ENCODE measurements at regions not wholly inside any gene's neighbourhood (a gene's known extent, or its start where the extent isn't known, plus 50 kb on each side); places are given as distances from the start of the nearest gene placed in this dataset.

DNA sequence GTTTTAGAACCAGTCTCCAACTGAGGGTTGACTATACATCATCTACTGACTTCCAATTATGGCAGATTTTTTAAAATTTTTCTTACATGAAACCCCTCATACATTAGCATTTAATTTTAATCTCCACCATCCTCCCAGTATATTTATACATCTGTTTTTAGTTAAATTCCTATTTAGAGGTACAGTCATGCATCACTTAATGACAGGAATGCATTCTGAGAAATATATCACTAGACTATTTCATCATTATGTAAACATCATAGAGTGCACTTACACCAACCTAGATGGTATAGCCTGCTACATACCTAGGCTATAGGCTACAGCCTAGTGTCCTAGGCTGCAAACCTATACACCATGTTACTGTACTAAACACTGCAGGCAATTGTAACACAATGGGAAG is 316.7 kb upstream of the MARCKS start:
- DNase-seq (ENCODE audit: low read depth in 1 of 2, low spot score in 1 of 2): no peak
- in situ Hi-C loops (cut with HindIII; ENCODE audit: low pct_unique_long_range_greater_than_20kb, low sequenced_read_pairs): no loop called here
- no peak for TF ChIP-seq JUND (IDR thresholded peaks at IDR 0.05; ENCODE audit: low read depth)

DNA sequence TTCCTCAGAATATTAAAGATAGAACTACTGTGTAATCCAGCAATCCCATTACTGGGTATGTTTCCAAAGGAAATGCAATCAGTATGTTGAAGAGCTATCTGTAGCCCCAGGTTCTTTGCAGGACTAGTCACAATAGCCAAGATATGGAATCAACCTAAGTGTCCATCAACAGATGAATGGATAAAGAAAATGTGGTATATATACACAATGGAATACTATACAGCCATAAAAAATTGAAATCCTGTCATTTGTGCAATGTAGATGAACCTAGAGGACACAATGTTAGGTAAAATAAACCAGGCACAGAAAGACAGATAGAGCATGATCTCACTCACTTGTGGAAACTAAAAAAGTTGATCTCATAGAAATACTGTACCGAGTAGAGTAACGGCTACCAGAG is 306.0 kb upstream of the MARCKS start:
- DNase-seq (ENCODE audit: low read depth in 1 of 2, low spot score in 1 of 2): no peak
- no peak for TF ChIP-seq JUND (IDR thresholded peaks at IDR 0.05; ENCODE audit: low read depth)
- in situ Hi-C loops (cut with HindIII; ENCODE audit: low pct_unique_long_range_greater_than_20kb, low sequenced_read_pairs): no loop called here

DNA sequence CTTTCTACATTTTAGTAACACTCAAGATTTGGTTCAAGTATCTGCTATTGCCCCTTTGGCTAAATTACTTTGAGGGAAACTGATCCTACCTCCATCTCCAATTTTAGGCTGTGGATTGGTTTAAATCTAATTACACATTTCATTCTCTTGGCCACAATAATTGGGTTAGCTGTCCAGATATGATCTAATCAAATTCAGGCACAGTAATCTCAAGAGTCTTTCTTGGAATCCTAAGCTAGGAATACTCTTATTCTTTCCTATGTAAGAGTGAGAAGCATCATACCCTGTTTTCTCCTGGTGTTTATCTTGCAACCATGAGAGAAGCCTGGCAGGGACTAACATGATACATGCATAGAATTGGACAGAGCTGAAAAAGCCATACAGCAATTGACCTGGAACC is 300.4 kb upstream of the MARCKS start:
- in situ Hi-C loops (cut with HindIII; ENCODE audit: low pct_unique_long_range_greater_than_20kb, low sequenced_read_pairs): no loop called here
- no peak for DNase-seq (ENCODE audit: low read depth in 1 of 2, low spot score in 1 of 2)
- no peak for TF ChIP-seq JUND (IDR thresholded peaks at IDR 0.05; ENCODE audit: low read depth)

DNA sequence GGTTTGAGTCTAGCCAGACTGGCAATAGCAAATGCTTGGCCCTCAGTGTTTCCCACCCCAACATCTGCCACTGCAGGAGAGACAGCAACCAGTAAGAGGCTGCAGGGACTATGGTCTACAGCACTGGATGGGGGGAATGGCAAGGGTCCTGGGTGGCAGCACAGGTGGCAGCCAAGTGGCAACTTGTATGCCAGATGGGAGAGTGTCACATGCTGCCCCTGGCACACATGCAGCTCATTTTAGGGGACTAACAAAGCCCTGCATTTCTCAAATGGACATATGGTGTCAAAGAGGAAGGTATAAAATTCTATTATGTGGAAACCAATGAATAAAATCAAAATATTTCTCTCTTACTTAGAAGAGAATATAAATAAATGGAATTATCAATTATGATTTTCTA is 298.7 kb upstream of the MARCKS start:
- DNase-seq (ENCODE audit: low read depth in 1 of 2, low spot score in 1 of 2): no peak
- no peak for TF ChIP-seq JUND (IDR thresholded peaks at IDR 0.05; ENCODE audit: low read depth)
- in situ Hi-C loops (cut with HindIII; ENCODE audit: low pct_unique_long_range_greater_than_20kb, low sequenced_read_pairs): no loop called here

DNA sequence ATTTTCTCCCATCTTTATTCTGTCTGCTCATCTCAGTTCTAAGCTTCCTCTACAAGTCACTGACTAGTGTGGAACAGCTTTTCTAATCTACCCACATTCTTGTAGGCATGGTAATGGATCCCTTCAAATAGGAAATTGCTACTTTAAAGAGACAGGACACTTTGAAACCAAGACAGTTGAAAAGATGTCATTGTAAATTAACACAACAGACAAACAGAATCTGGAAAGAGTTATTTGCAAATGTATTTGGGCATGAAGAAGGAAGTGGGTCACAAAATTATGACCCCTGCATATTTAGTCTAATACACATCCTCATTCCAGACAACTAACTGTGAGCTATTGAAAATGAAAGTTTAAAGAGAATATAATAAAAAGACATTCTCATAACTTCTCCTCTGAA is 298.2 kb upstream of the MARCKS start:
- in situ Hi-C loops (cut with HindIII; ENCODE audit: low pct_unique_long_range_greater_than_20kb, low sequenced_read_pairs): no loop called here
- TF ChIP-seq JUND (IDR thresholded peaks at IDR 0.05; ENCODE audit: low read depth): no peak
- DNase-seq (ENCODE audit: low read depth in 1 of 2, low spot score in 1 of 2): peak in 1 of 2 experiments; percentile 10

DNA sequence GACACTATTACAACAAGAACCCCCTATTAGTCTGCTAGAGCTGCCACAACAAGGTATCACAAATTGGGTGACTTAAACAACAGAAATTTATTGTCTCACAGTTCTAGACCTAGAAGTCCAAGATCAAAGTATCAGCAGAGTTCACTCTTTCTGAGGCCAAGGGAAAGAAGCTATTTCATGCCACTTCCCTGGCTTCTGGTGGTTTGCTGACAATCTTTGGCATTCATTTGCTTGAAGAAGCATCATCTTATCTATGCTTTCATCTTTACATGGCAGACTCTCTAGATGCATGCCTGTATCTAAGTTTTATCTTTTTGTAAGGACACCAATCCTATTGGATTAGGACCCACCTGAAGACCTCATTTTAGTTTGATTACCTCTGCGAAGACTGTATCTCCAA is 296.8 kb upstream of the MARCKS start:
- DNase-seq (ENCODE audit: low read depth in 1 of 2, low spot score in 1 of 2): no peak
- in situ Hi-C loops (cut with HindIII; ENCODE audit: low pct_unique_long_range_greater_than_20kb, low sequenced_read_pairs): no loop called here
- TF ChIP-seq JUND (IDR thresholded peaks at IDR 0.05; ENCODE audit: low read depth): no peak

DNA sequence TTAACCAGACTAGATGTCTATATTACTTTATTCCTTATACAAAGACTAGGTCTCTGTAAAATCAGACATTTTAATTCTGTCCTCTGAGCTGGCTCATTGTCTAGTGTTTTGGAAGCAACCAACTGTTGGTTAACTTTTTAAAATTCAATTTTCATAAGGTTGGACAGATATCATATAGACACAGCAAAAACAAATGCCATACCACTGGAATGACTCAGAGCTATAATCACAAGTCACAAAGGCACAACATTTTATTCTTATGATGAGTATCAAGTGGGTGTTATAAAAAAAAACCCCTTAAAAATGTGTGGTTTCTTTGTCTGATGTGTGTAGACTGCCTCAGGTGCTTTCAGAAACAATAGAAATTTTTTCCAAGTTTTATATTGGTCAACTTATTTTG is 296.2 kb upstream of the MARCKS start:
- no peak for TF ChIP-seq JUND (IDR thresholded peaks at IDR 0.05; ENCODE audit: low read depth)
- no peak for DNase-seq (ENCODE audit: low read depth in 1 of 2, low spot score in 1 of 2)
- in situ Hi-C loops (cut with HindIII; ENCODE audit: low pct_unique_long_range_greater_than_20kb, low sequenced_read_pairs): no loop called here

DNA sequence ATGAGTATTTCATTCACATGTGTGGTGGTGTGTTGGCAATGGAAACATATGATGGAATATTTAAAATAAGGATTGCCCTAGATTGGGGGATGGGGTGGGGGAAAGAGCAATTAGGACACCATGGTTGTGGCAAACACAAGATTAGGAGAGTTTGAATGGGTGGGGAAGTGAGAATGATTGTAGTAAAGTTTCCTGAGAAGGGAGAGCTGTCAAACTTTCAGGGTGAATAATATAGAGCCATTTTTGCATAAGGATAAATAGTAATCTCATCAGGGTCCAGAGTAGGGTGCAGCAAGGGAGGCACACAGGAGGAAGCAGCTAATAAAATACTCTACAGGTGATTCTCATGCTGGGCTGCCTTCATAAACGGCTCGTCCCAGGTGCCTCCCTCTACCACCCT is 294.9 kb upstream of the MARCKS start:
- in situ Hi-C loops (cut with HindIII; ENCODE audit: low pct_unique_long_range_greater_than_20kb, low sequenced_read_pairs): no loop called here
- DNase-seq (ENCODE audit: low read depth in 1 of 2, low spot score in 1 of 2): no peak
- TF ChIP-seq JUND (IDR thresholded peaks at IDR 0.05; ENCODE audit: low read depth): no peak

DNA sequence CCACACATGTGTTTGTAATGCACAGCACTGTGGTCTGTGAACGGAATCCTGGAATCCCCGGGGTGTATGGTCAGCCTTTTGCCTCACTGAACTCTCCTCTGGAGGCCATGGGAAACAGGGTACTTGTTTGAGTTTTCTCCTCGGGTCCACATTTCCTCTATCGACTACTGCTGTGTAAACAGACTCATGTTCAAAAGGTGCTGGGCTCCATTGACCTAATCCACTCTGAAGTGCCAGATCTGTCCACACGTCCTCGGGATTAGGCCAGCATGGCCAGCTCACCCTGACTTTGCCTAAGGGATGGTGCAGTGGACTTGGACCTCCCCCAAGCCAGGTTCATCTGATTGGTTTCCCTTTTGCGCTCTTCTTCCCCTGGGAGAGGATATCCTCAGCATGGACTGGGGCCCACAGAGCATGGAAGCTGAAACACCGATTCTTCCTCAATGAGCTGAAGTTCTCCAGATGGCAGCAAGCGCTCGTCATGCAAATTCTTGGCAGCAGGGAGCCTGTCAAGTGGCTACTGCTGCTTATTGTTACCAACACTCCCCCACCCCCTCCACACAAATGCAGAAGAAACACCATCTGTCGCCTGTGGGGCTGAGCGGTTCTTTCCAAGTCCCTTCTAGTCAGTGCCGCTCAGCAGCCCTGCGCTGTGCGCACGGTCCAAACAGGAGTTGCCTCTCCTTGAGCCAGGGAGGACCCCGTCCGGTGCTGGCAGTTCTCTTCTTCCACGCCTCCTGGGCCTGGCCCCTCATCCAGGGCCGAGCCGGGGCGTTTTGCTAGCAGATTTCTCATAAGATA is 292.6 kb upstream of the MARCKS start:
- in situ Hi-C loops (cut with HindIII; ENCODE audit: low pct_unique_long_range_greater_than_20kb, low sequenced_read_pairs): no loop called here
- DNase-seq (ENCODE audit: low read depth in 1 of 2, low spot score in 1 of 2): no peak
- no peak for TF ChIP-seq JUND (IDR thresholded peaks at IDR 0.05; ENCODE audit: low read depth)

DNA sequence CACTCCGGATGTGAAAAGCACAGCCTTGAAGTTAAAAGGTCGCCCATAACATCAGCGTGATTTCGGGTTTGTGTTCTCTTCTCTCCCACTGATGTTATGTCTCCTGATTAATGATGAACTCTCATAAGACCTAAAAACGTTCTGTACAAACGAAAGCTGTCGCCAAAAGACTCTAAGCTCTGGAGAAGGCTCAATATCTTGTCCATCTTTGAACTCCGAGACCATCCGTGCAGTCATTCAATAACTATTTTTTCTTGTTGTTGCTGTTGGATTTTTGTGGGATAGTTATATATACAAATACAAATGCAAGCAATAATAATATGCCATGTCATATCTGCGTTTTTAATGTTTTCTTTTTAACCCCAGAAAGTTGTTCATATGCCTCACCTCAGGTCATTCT is 291.8 kb upstream of the MARCKS start:
- in situ Hi-C loops (cut with HindIII; ENCODE audit: low pct_unique_long_range_greater_than_20kb, low sequenced_read_pairs): no loop called here
- no peak for DNase-seq (ENCODE audit: low read depth in 1 of 2, low spot score in 1 of 2)
- no peak for TF ChIP-seq JUND (IDR thresholded peaks at IDR 0.05; ENCODE audit: low read depth)

DNA sequence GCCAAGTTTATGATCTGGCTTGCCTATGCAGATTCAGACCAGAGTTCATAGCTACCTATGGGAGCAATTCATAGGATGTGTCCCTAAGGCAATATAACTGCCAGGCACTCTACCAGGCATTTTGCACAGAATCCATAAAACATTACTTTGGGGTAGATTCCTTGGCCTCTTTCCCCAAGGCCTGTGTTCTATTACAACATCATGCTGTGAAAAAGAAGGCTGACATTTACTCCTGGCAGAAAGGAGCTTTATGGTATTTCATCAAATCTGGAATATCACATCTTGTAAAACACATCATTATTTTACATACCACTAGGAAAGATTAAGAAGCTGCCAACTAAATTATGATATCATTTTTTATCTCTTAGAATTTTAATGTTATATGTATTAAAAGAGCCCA is 287.0 kb upstream of the MARCKS start:
- in situ Hi-C loops (cut with HindIII; ENCODE audit: low pct_unique_long_range_greater_than_20kb, low sequenced_read_pairs): no loop called here
- DNase-seq (ENCODE audit: low read depth in 1 of 2, low spot score in 1 of 2): no peak
- no peak for TF ChIP-seq JUND (IDR thresholded peaks at IDR 0.05; ENCODE audit: low read depth)

DNA sequence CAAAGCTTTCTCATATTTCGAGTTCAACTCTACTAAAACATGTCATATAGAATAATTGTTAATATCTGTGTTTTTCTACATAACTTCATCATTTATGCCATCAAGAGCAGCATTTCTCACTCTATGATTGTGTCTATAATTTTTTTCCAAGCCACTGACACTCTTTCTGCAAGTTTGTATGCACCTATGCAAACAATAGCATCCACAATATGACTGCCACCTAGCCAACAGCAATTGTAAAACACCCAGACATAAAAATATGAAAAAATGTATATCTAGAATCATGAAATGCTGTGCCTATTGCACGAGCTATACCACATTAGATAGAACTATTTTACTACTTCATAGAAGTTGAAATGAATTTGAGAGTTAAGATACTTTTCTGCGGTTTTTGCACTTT is 286.5 kb upstream of the MARCKS start:
- no peak for TF ChIP-seq JUND (IDR thresholded peaks at IDR 0.05; ENCODE audit: low read depth)
- in situ Hi-C loops (cut with HindIII; ENCODE audit: low pct_unique_long_range_greater_than_20kb, low sequenced_read_pairs): no loop called here
- DNase-seq (ENCODE audit: low read depth in 1 of 2, low spot score in 1 of 2): no peak

DNA sequence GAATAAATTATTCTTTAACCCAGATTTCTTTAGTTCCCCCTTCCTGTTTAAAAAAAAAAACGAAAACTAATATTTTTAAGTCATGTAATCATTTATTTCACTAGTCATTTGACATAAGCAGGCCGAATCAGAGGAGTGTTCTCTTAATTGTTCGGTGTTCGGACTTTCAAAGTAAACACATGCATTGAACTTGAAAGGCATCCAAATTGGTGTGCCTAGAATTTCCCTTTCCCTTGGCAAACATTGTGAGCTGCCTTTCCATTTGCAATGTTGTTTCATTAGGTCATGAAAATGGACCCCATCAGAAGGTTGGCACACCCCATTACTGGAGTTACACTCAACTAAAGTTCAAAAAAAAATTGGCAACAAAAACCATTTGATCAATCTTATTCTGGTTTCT is 283.0 kb upstream of the MARCKS start:
- in situ Hi-C loops (cut with HindIII; ENCODE audit: low pct_unique_long_range_greater_than_20kb, low sequenced_read_pairs): no loop called here

DNA sequence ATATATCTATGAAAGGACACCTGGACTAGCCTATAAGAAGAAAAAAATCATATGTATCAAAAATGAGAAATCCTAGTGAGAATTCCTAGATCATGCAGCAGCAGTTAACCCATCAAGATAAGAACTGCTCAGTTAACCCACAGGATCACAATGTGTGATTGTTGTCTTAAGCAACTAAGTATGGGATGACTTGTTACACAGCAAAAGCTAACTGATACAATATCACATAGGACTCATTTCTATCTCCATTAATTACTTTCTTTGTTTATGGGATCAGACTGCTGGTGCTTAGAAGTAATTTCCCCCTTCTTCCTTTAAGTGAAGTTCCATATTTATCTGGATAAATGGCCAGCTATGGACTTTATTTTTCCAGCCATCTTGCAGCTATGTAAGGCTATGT is 280.8 kb upstream of the MARCKS start:
- in situ Hi-C loops (cut with HindIII; ENCODE audit: low pct_unique_long_range_greater_than_20kb, low sequenced_read_pairs): no loop called here
- TF ChIP-seq JUND (IDR thresholded peaks at IDR 0.05; ENCODE audit: low read depth): no peak
- DNase-seq (ENCODE audit: low read depth in 1 of 2, low spot score in 1 of 2): no peak

More for the DNA sequence above, 283.0 kb upstream of the MARCKS start:
- DNase-seq (ENCODE audit: low read depth in 1 of 2, low spot score in 1 of 2): no peak
- TF ChIP-seq JUND (IDR thresholded peaks at IDR 0.05; ENCODE audit: low read depth): no peak
